SHP77 treated with DMSO at 0.1 percent for 48 hours (cell line): ENCODE measurements at regions not wholly inside any gene's neighbourhood (a gene's known extent, or its start where the extent isn't known, plus 50 kb on each side); places are given as distances from the start of the nearest gene placed in this dataset.
"Not testable (repeated sequence)": the region's sequence is repeated elsewhere in the genome, so short reads cannot be mapped to it uniquely, and the experiment has no call there.

Experiments
- DNase-seq: peaks from one replicate; lab custom pipeline; 2025; lab: John Stamatoyannopoulos, UW

GRCh38 chr3:106398891-106399600, 530.2 kb upstream of the CBLB start:
- no peak for DNase-seq

- DNase-seq = no peak
Observed at GRCh38 chr3:106399761-106400160, 530.9 kb upstream of the CBLB start.

- no peak for DNase-seq
Observed at GRCh38 chr3:106401666-106402490, 533.1 kb upstream of the CBLB start.

GRCh38 chr3:106403371-106404145, 534.7 kb upstream of the CBLB start:
- DNase-seq = no peak

- DNase-seq = no peak
Observed at GRCh38 chr3:106413683-106414082, 544.9 kb upstream of the CBLB start.

GRCh38 chr3:106420628-106421027, 551.8 kb upstream of the CBLB start:
- DNase-seq = no peak

GRCh38 chr3:106421426-106421825, 552.6 kb upstream of the CBLB start:
- DNase-seq = no peak

GRCh38 chr3:106421909-106422308, 553.1 kb upstream of the CBLB start:
- no peak for DNase-seq

- no peak for DNase-seq
Observed at GRCh38 chr3:106423321-106424225, 554.8 kb upstream of the CBLB start.

GRCh38 chr3:106425026-106425425, 556.2 kb upstream of the CBLB start:
- DNase-seq = no peak

- no peak for DNase-seq
Observed at GRCh38 chr3:106425916-106426315, 557.1 kb upstream of the CBLB start.

GRCh38 chr3:106428565-106428994, 559.8 kb upstream of the CBLB start:
- DNase-seq = no peak

GRCh38 chr3:106431721-106432120, 562.9 kb upstream of the CBLB start:
- DNase-seq = no peak

GRCh38 chr3:106435899-106436453, 567.2 kb upstream of the CBLB start:
- no peak for DNase-seq

- DNase-seq = peak; percentile 31
Observed at GRCh38 chr3:106438887-106439286, 570.1 kb upstream of the CBLB start.

- DNase-seq = no peak
Observed at GRCh38 chr3:106440672-106441071, 571.9 kb upstream of the CBLB start.

- no peak for DNase-seq
Observed at GRCh38 chr3:106446271-106446670, 577.5 kb upstream of the CBLB start.

GRCh38 chr3:106447723-106448301, 579.0 kb upstream of the CBLB start:
- DNase-seq = no peak

GRCh38 chr3:106448372-106448966, 579.7 kb upstream of the CBLB start:
- DNase-seq = not testable (repeated sequence)

- no peak for DNase-seq
Observed at GRCh38 chr3:106452096-106452495, 583.3 kb upstream of the CBLB start.
